ENCODE measurements at regions not wholly inside any gene's neighbourhood (a gene's known extent, or its start where the extent isn't known, plus 50 kb on each side); places are given as distances from the start of the nearest gene placed in this dataset.

GRCh38 chr1:190602325-190602724, 124.7 kb upstream of the BRINP3 start:
- Mint-ChIP-seq H3K4me3 (ENCODE audit: low read depth, unreplicated experiment) (no peak overlapping the region), H3K36me3 (ENCODE audit: insufficient read depth, unreplicated experiment) (no peaks in the 10 kb centered on the region), H3K4me1 (ENCODE audit: low read depth, unreplicated experiment) (no peaks in the 10 kb centered on the region), H3K27ac (ENCODE audit: unreplicated experiment) (no peak overlapping the region), H3K9me3 (ENCODE audit: low read depth, unreplicated experiment) (peaks cover 6% of the 10 kb centered on the region), H3K27me3 (ENCODE audit: unreplicated experiment) (no peaks in the 10 kb centered on the region)
- no peak for DNase-seq
- BruUV-seq (replicated peaks): no TSS peak
- TF ChIP-seq CTCF (IDR thresholded peaks at IDR 0.05; ENCODE audit: unreplicated experiment): no peak
- intact Hi-C loops (cut with micrococcal nuclease; ENCODE audit: unreplicated experiment): no loop called here
- CTCF ChIA-PET: no interaction called here

GRCh38 chr1:190608282-190608681, 130.6 kb upstream of the BRINP3 start:
- Mint-ChIP-seq H3K27ac (ENCODE audit: unreplicated experiment) (no peak overlapping the region), H3K27me3 (ENCODE audit: unreplicated experiment) (no peaks in the 10 kb centered on the region), H3K36me3 (ENCODE audit: insufficient read depth, unreplicated experiment) (no peaks in the 10 kb centered on the region), H3K4me1 (ENCODE audit: low read depth, unreplicated experiment) (no peaks in the 10 kb centered on the region), H3K4me3 (ENCODE audit: low read depth, unreplicated experiment) (no peak overlapping the region), H3K9me3 (ENCODE audit: low read depth, unreplicated experiment) (peaks cover 6% of the 10 kb centered on the region)
- no peak for DNase-seq
- CTCF ChIA-PET: no interaction called here
- intact Hi-C loops (cut with micrococcal nuclease; ENCODE audit: unreplicated experiment): no loop called here
- no TSS peak for BruUV-seq (replicated peaks)
- no peak for TF ChIP-seq CTCF (IDR thresholded peaks at IDR 0.05; ENCODE audit: unreplicated experiment)

GRCh38 chr1:190615818-190616217, 138.2 kb upstream of the BRINP3 start:
- no peaks in the 10 kb centered on the region for H3K36me3 Mint-ChIP-seq (ENCODE audit: insufficient read depth, unreplicated experiment)

GRCh38 chr1:190616235-190616634, 138.6 kb upstream of the BRINP3 start:
- TF ChIP-seq CTCF (IDR thresholded peaks at IDR 0.05; ENCODE audit: unreplicated experiment): no peak
- H3K27ac Mint-ChIP-seq (ENCODE audit: unreplicated experiment): no peak overlapping the region
- BruUV-seq (replicated peaks): no TSS peak
- intact Hi-C loops (cut with micrococcal nuclease; ENCODE audit: unreplicated experiment): no loop called here
- H3K4me3 Mint-ChIP-seq (ENCODE audit: low read depth, unreplicated experiment): no peak overlapping the region
- H3K4me1 Mint-ChIP-seq (ENCODE audit: low read depth, unreplicated experiment): no peaks in the 10 kb centered on the region
- no peaks in the 10 kb centered on the region for H3K27me3 Mint-ChIP-seq (ENCODE audit: unreplicated experiment)
- DNase-seq: no peak
- no peaks in the 10 kb centered on the region for H3K36me3 Mint-ChIP-seq (ENCODE audit: insufficient read depth, unreplicated experiment)
- CTCF ChIA-PET: interaction anchor here (0.6 kb wide), 1 partner anchor 157 kb away, joined by 4 read pairs; no protein-coding TSS in a partner anchor
- H3K9me3 Mint-ChIP-seq (ENCODE audit: low read depth, unreplicated experiment): peaks cover 4% of the 10 kb centered on the region

More at GRCh38 chr1:190615818-190616217, 138.2 kb upstream of the BRINP3 start:
- Mint-ChIP-seq H3K27ac (ENCODE audit: unreplicated experiment) (no peak overlapping the region), H3K4me1 (ENCODE audit: low read depth, unreplicated experiment) (no peaks in the 10 kb centered on the region), H3K4me3 (ENCODE audit: low read depth, unreplicated experiment) (no peak overlapping the region), H3K27me3 (ENCODE audit: unreplicated experiment) (no peaks in the 10 kb centered on the region), H3K9me3 (ENCODE audit: low read depth, unreplicated experiment) (peaks cover 4% of the 10 kb centered on the region)
- CTCF ChIA-PET: interaction anchor here (0.6 kb wide), 1 partner anchor 157 kb away, joined by 4 read pairs; no protein-coding TSS in a partner anchor
- no peak for TF ChIP-seq CTCF (IDR thresholded peaks at IDR 0.05; ENCODE audit: unreplicated experiment)
- intact Hi-C loops (cut with micrococcal nuclease; ENCODE audit: unreplicated experiment): no loop called here
- DNase-seq: no peak
- no TSS peak for BruUV-seq (replicated peaks)

Measured in Calu3 (cell line).